Type B pancreatic cell (in vitro differentiated cells): ENCODE measurements at regions not wholly inside any gene's neighbourhood (a gene's known extent, or its start where the extent isn't known, plus 50 kb on each side); places are given as distances from the start of the nearest gene placed in this dataset.

Experiments
- DNase-seq: peaks from one replicate; pipeline ENCODE4 v3.0.0; 2021; ENCODE audit warnings: mixed read lengths; ENCODE audit not compliant: unreplicated experiment; ENCODE audit errors: extremely low spot score
- H3K27ac Mint-ChIP-seq: 2 replicates; pipeline ENCODE4 v1.8.0; 2021; ENCODE audit warnings: mild to moderate bottlenecking, mixed read lengths
- H3K27me3 Mint-ChIP-seq: 2 replicates; pipeline ENCODE4 v1.8.0; 2021; ENCODE audit warnings: mixed read lengths
- H3K36me3 Mint-ChIP-seq: 2 replicates; pipeline ENCODE4 v1.8.0; 2021; ENCODE audit warnings: mixed read lengths
- H3K4me1 Mint-ChIP-seq: one replicate; pipeline ENCODE4 v1.8.0; 2021; ENCODE audit warnings: mixed read lengths; ENCODE audit not compliant: unreplicated experiment
- H3K4me3 Mint-ChIP-seq: 2 replicates; pipeline ENCODE4 v1.8.0; 2021; ENCODE audit warnings: mild to moderate bottlenecking, mixed read lengths
- H3K9me3 Mint-ChIP-seq: 2 replicates; pipeline ENCODE4 v1.8.0; 2021; ENCODE audit warnings: mixed read lengths
- CTCF ChIP-seq: fragments of 200-600 bp; sonication (generic); conservative IDR thresholded peaks from 2 replicates; pipeline ENCODE4 v1.5.0; 2021; ENCODE audit warnings: antibody characterized with exemption, mild to moderate bottlenecking

- no peak for DNase-seq
- Mint-ChIP-seq H3K27ac (no peak overlapping the region), H3K4me1 (peaks cover 2% of the 10 kb centered on the region), H3K4me3 (no peak overlapping the region), H3K27me3 (no peaks in the 10 kb centered on the region), H3K36me3 (no peaks in the 10 kb centered on the region), H3K9me3 (no peaks in the 10 kb centered on the region)
- no peak for TF ChIP-seq CTCF
Measured at GRCh38 chr4:180587379-180587778, 1655.8 kb upstream of the TENM3 start.

- Mint-ChIP-seq H3K4me1 (peaks cover 14% of the 10 kb centered on the region), H3K27me3 (no peaks in the 10 kb centered on the region), H3K27ac (no peak overlapping the region), H3K36me3 (no peaks in the 10 kb centered on the region), H3K9me3 (peaks cover 4% of the 10 kb centered on the region), H3K4me3 (no peak overlapping the region)
- DNase-seq = no peak
- TF ChIP-seq CTCF = no peak
Measured at GRCh38 chr4:180589575-180589974, 1653.6 kb upstream of the TENM3 start.

GRCh38 chr4:180596888-180597483 lies 1646.2 kb upstream of the TENM3 start:
- TF ChIP-seq CTCF = no peak
- Mint-ChIP-seq H3K27me3 (no peaks in the 10 kb centered on the region), H3K4me1 (peaks cover 33% of the 10 kb centered on the region), H3K36me3 (no peaks in the 10 kb centered on the region), H3K9me3 (peaks cover 4% of the 10 kb centered on the region), H3K4me3 (no peak overlapping the region), H3K27ac (no peak overlapping the region)
- no peak for DNase-seq

- peaks cover 24% of the 10 kb centered on the region for H3K4me1 Mint-ChIP-seq
- no peaks in the 10 kb centered on the region for H3K36me3 Mint-ChIP-seq
- no peak overlapping the region for H3K27ac Mint-ChIP-seq
- H3K4me3 Mint-ChIP-seq = no peak overlapping the region
- no peak for DNase-seq
- H3K9me3 Mint-ChIP-seq = peaks cover 4% of the 10 kb centered on the region
- no peaks in the 10 kb centered on the region for H3K27me3 Mint-ChIP-seq
- TF ChIP-seq CTCF = no peak
Measured at GRCh38 chr4:180598281-180598680, 1644.9 kb upstream of the TENM3 start.

- TF ChIP-seq CTCF = no peak
Measured at GRCh38 chr4:180603791-180604190, 1639.4 kb upstream of the TENM3 start.

GRCh38 chr4:180610324-180610723 lies 1632.9 kb upstream of the TENM3 start:
- TF ChIP-seq CTCF = no peak
- Mint-ChIP-seq H3K27me3 (no peaks in the 10 kb centered on the region), H3K27ac (peak overlapping the region; percentile 6), H3K9me3 (peaks cover 4% of the 10 kb centered on the region), H3K4me1 (no peaks in the 10 kb centered on the region), H3K36me3 (no peaks in the 10 kb centered on the region), H3K4me3 (no peak overlapping the region)
- no peak for DNase-seq

More at GRCh38 chr4:180603791-180604190, 1639.4 kb upstream of the TENM3 start:
- no peaks in the 10 kb centered on the region for H3K36me3 Mint-ChIP-seq
- H3K4me1 Mint-ChIP-seq = peaks cover under 1% of the 10 kb centered on the region
- DNase-seq = no peak
- no peak overlapping the region for H3K27ac Mint-ChIP-seq
- H3K4me3 Mint-ChIP-seq = no peak overlapping the region
- peaks cover 4% of the 10 kb centered on the region for H3K9me3 Mint-ChIP-seq
- H3K27me3 Mint-ChIP-seq = no peaks in the 10 kb centered on the region
